SK-N-SH treated with all-trans-retinoic acid at 6 μM for 48 hours (cell line): ENCODE measurements at regions not wholly inside any gene's neighbourhood (a gene's known extent, or its start where the extent isn't known, plus 50 kb on each side); places are given as distances from the start of the nearest gene placed in this dataset.

Source experiments
- ATAC-seq: fragments of 200-7000 bp; cut with Tn5 transposase; 3 replicates; pipeline ENCODE4 v1.9.1; 2020; ENCODE audit warnings: mild to moderate bottlenecking, moderate library complexity
- ARNTL ChIP-seq: fragments of 450-650 bp; formaldehyde crosslinking; IDR thresholded peaks from 2 replicates; pipeline ENCODE4 v1.5.0; 2020; ENCODE audit warnings: low read depth, mild to moderate bottlenecking, moderate library complexity, borderline replicate concordance
- BACH2 ChIP-seq: fragments of 250-450 bp; sonication (Bioruptor Pico); IDR thresholded peaks from 2 replicates; pipeline ENCODE4 v1.9.0; 2021; ENCODE audit warnings: mild to moderate bottlenecking, borderline replicate concordance
- CREB5 ChIP-seq: fragments of 250-450 bp; sonication (Bioruptor Pico); IDR thresholded peaks from 2 replicates; pipeline ENCODE4 v1.5.1; 2020; ENCODE audit warnings: low read depth, mild to moderate bottlenecking, moderate library complexity
- CSRNP3 ChIP-seq: fragments of 250-450 bp; sonication (Bioruptor Pico); IDR thresholded peaks from 2 replicates; pipeline ENCODE4 v1.5.1; 2021; ENCODE audit warnings: mild to moderate bottlenecking, moderate library complexity
- ESRRG ChIP-seq: fragments of 250-450 bp; sonication (Bioruptor Pico); IDR thresholded peaks from 2 replicates; pipeline ENCODE4 v1.6.1; 2021; ENCODE audit warnings: mild to moderate bottlenecking
- GLIS3 ChIP-seq: fragments of 250-450 bp; sonication (Bioruptor Pico); IDR thresholded peaks from 2 replicates; pipeline ENCODE4 v1.5.0; 2020; ENCODE audit warnings: mild to moderate bottlenecking, moderate library complexity
- OSR1 ChIP-seq: fragments of 250-450 bp; sonication (Bioruptor Pico); IDR thresholded peaks from 2 replicates; pipeline ENCODE4 v1.8.0; 2022; ENCODE audit warnings: moderate library complexity, mild to moderate bottlenecking, inconsistent platforms
- PATZ1 ChIP-seq: fragments of 250-450 bp; sonication (Bioruptor Pico); IDR thresholded peaks from 2 replicates; pipeline ENCODE4 v1.8.0; 2020; ENCODE audit warnings: mild to moderate bottlenecking, moderate library complexity, borderline replicate concordance
- POU6F1 ChIP-seq: fragments of 250-450 bp; sonication (Bioruptor Pico); IDR thresholded peaks from 2 replicates; pipeline ENCODE4 v1.8.0; 2021; ENCODE audit warnings: low read depth, mild to moderate bottlenecking, moderate library complexity, borderline replicate concordance
- PPARA ChIP-seq: fragments of 250-450 bp; sonication (Bioruptor Pico); IDR thresholded peaks from 2 replicates; pipeline ENCODE4 v1.5.0; 2020; ENCODE audit warnings: mild to moderate bottlenecking, borderline replicate concordance
- RARB ChIP-seq: fragments of 250-450 bp; sonication (Bioruptor Pico); IDR thresholded peaks from 2 replicates; pipeline ENCODE4 v1.8.0; 2021; ENCODE audit warnings: mild to moderate bottlenecking, moderate library complexity
- SNAI2 ChIP-seq: fragments of 250-450 bp; sonication (Bioruptor Pico); IDR thresholded peaks from 2 replicates; pipeline ENCODE4 v1.5.0; 2020; ENCODE audit warnings: mild to moderate bottlenecking, moderate library complexity
- TCF4 ChIP-seq: fragments of 250-450 bp; sonication (Bioruptor Pico); IDR thresholded peaks from 2 replicates; pipeline ENCODE4 v1.8.0; 2021; ENCODE audit warnings: mild to moderate bottlenecking, moderate library complexity, borderline replicate concordance
- TOX ChIP-seq: fragments of 250-450 bp; sonication (Bioruptor Pico); IDR thresholded peaks from 2 replicates; pipeline ENCODE4 v1.8.0; 2021; ENCODE audit warnings: mild to moderate bottlenecking, moderate library complexity, borderline replicate concordance
- ZC3H10 ChIP-seq: fragments of 250-450 bp; sonication (Bioruptor Pico); IDR thresholded peaks from 2 replicates; pipeline ENCODE4 v1.5.1; 2021; ENCODE audit warnings: mild to moderate bottlenecking, moderate library complexity
- ZFP3 ChIP-seq: fragments of 250-450 bp; sonication (Bioruptor Pico); IDR thresholded peaks from 2 replicates; pipeline ENCODE4 v1.5.0; 2020; ENCODE audit warnings: mild to moderate bottlenecking, moderate library complexity
- ZFP30 ChIP-seq: fragments of 450-650 bp; formaldehyde crosslinking; IDR thresholded peaks from 2 replicates; pipeline ENCODE4 v1.5.0; 2022; ENCODE audit warnings: mild to moderate bottlenecking, moderate library complexity
- ZNF565 ChIP-seq: fragments of 450-650 bp; formaldehyde crosslinking; conservative IDR thresholded peaks from 2 replicates; pipeline ENCODE4 v1.5.0; 2020; ENCODE audit warnings: low read depth, mild to moderate bottlenecking, moderate library complexity
- ZNF70 ChIP-seq: fragments of 450-650 bp; formaldehyde crosslinking; IDR thresholded peaks from 2 replicates; pipeline ENCODE4 v1.5.0; 2020; ENCODE audit warnings: mild to moderate bottlenecking, moderate library complexity

GRCh38 chr2:235389626-235390025 lies 104.2 kb upstream of the AGAP1 start:
- no peak for ATAC-seq
- TF ChIP-seq PPARA (CRISPR knock-in tag) (no peak), TOX (CRISPR knock-in tag) (no peak), CSRNP3 (CRISPR knock-in tag) (no peak), ESRRG (CRISPR knock-in tag) (no peak), SNAI2 (CRISPR knock-in tag) (no peak), GLIS3 (CRISPR knock-in tag) (no peak), BACH2 (CRISPR knock-in tag) (no peak), ZC3H10 (no peak), OSR1 (CRISPR knock-in tag) (no peak)

- ATAC-seq = no peak
- no peak for TF ChIP-seq CREB5 (CRISPR knock-in tag)
- no peak for TF ChIP-seq SNAI2 (CRISPR knock-in tag)
- TF ChIP-seq ZNF565 (CRISPR knock-in tag) = no peak
- no peak for TF ChIP-seq ZNF70
- no peak for TF ChIP-seq ZC3H10
- no peak for TF ChIP-seq PPARA (CRISPR knock-in tag)
- no peak for TF ChIP-seq TCF4
- TF ChIP-seq ZFP3 (CRISPR knock-in tag) = no peak
- TF ChIP-seq TOX (CRISPR knock-in tag) = no peak
- no peak for TF ChIP-seq ZFP30
Observed at GRCh38 chr2:235390108-235390815, 103.6 kb upstream of the AGAP1 start.

GRCh38 chr2:235390816-235391194 lies 103.0 kb upstream of the AGAP1 start:
- no peak for ATAC-seq
- TF ChIP-seq ZFP3 (CRISPR knock-in tag) (no peak), TCF4 (no peak), ZC3H10 (no peak), PATZ1 (CRISPR knock-in tag) (no peak), SNAI2 (CRISPR knock-in tag) (no peak), ZFP30 (no peak), CREB5 (CRISPR knock-in tag) (no peak)

GRCh38 chr2:235391921-235392615 lies 101.8 kb upstream of the AGAP1 start:
- ATAC-seq = no peak

More at GRCh38 chr2:235391921-235392615, 101.8 kb upstream of the AGAP1 start:
- TF ChIP-seq GLIS3 (CRISPR knock-in tag) = no peak
- no peak for TF ChIP-seq CREB5 (CRISPR knock-in tag)
- no peak for TF ChIP-seq SNAI2 (CRISPR knock-in tag)
- no peak for TF ChIP-seq TCF4
- TF ChIP-seq POU6F1 (CRISPR knock-in tag) = no peak
- no peak for TF ChIP-seq ESRRG (CRISPR knock-in tag)
- TF ChIP-seq BACH2 (CRISPR knock-in tag) = no peak
- no peak for TF ChIP-seq PPARA (CRISPR knock-in tag)
- no peak for TF ChIP-seq ARNTL
- no peak for TF ChIP-seq TOX (CRISPR knock-in tag)
- no peak for TF ChIP-seq ZFP3 (CRISPR knock-in tag)
- no peak for TF ChIP-seq ZNF70
- no peak for TF ChIP-seq RARB
- TF ChIP-seq PATZ1 (CRISPR knock-in tag) = no peak
- TF ChIP-seq ZNF565 (CRISPR knock-in tag) = no peak
- no peak for TF ChIP-seq ZFP30
- TF ChIP-seq CSRNP3 (CRISPR knock-in tag) = no peak
- no peak for TF ChIP-seq ZC3H10
